Kidney (tissue), 13 donors: ENCODE measurements at regions not wholly inside any gene's neighbourhood (a gene's known extent, or its start where the extent isn't known, plus 50 kb on each side); places are given as distances from the start of the nearest gene placed in this dataset.
A peak's percentile ranks its signal among the peaks of the same experiment; 100 is the strongest.

Source experiments
- DNase-seq, 5 donors: peaks; one replicate each; pipeline ENCODE4 v3.0.0-alpha.2; 2013 to 2020
- FAIRE-seq: peaks from 2 replicates; lab custom pipeline; 2012; peaks lifted over from hg19 to GRCh38; lab: Jason Lieb, UNC
- H3K27ac ChIP-seq, 2 donors: one replicate each; pipeline ENCODE4 v1.7.0; 2013; ENCODE audit warnings: low read depth in 2 of 2, low read length in 2 of 2, inconsistent platforms in 1 of 2
- H3K27me3 ChIP-seq: one replicate; pipeline ENCODE4 v1.7.1; 2013; ENCODE audit warnings: low read length, inconsistent platforms; ENCODE audit not compliant: control insufficient read depth, insufficient read depth
- H3K36me3 ChIP-seq, 3 donors: one replicate each; pipeline versions ENCODE4 v1.7.0 to v1.7.1; 2013; ENCODE audit warnings: low read length in 3 of 3, control low read depth in 1 of 3, inconsistent platforms in 1 of 3; ENCODE audit not compliant: insufficient read depth in 3 of 3, control insufficient read depth in 2 of 3
- H3K4me1 ChIP-seq, 3 donors: one replicate each; pipeline versions ENCODE4 v1.7.0 to v1.7.1; 2013; ENCODE audit warnings: low read length in 3 of 3, inconsistent platforms in 1 of 3, low read depth in 1 of 3; ENCODE audit not compliant: control insufficient read depth in 2 of 3, insufficient read depth in 2 of 3
- H3K4me3 ChIP-seq, 3 donors: one replicate each; pipeline versions ENCODE4 v1.7.0 to v1.8.1; 2013; ENCODE audit warnings: low read length in 3 of 3, control low read depth in 1 of 3, inconsistent platforms in 1 of 3
- H3K9ac ChIP-seq, 3 donors: one replicate each; pipeline versions ENCODE4 v1.7.0 to v1.7.1; 2013; ENCODE audit warnings: low read length in 3 of 3, control low read depth in 1 of 3, inconsistent platforms in 1 of 3
- H3K9me3 ChIP-seq, 3 donors: one replicate each; pipeline versions ENCODE4 v1.7.0 to v1.7.1; 2013; ENCODE audit warnings: low read length in 3 of 3, control low read depth in 1 of 3, inconsistent platforms in 1 of 3; ENCODE audit not compliant: control insufficient read depth in 2 of 3, insufficient read depth in 1 of 3
- CTCF ChIP-seq: IDR thresholded peaks from 3 replicates; pipeline ENCODE4 v1.5.1; 2012; ENCODE audit warnings: mild to moderate bottlenecking, moderate library complexity, borderline replicate concordance; ENCODE audit not compliant: insufficient read depth; ENCODE audit errors: extremely low read depth
- intact Hi-C: fragments of 100-400 bp; cut with DNase I; formaldehyde crosslinking; loops from one replicate; pipeline ENCODE4 v1.11.1; 2022
- donor health status: control.
- donor health status: control.
- donor health status: control.
- donor health status: control.
- donor health status: control.
- donor health status: DM: yes; HTN: yes; CAD: no.
- donor health status: Normal renal cell carcinoma (clear cell type).

DNA sequence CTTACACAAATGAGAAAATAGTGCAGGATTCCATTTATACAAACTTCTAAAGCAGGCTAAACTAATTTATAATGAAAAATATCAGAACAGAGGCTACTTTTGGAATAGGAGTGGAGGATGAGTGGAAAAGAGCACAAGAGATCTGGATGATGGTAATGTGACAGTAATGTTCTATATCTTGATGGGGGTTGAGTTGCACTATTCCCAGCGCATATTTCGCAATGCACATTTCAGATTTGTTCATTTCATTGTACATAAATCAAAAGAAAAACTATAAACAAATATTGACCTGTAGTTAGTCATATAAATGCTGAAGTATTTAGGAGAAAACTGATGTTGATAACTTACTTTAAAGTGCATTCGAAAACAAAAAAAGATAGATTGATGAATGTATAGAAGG, 177.0 kb upstream of the MAOA start:
- Histone ChIP-seq H3K9me3 (no peaks in the 10 kb centered on the region), H3K36me3 (no peaks in the 10 kb centered on the region), H3K27me3 (no peaks in the 10 kb centered on the region), H3K9ac (no peak overlapping the region), H3K27ac (no peak overlapping the region), H3K4me3 (no peak overlapping the region), H3K4me1 (no peaks in the 10 kb centered on the region)
- no peak for DNase-seq
- FAIRE-seq: no peak
- no peak for TF ChIP-seq CTCF
- intact Hi-C loops: no loop called here

GRCh38 chrX:43479850-43480249, 176.2 kb upstream of the MAOA start:
- DNase-seq (no peak), FAIRE-seq (no peak)
- Histone ChIP-seq H3K9me3 (no peaks in the 10 kb centered on the region), H3K27ac (no peak overlapping the region), H3K4me3 (no peak overlapping the region), H3K9ac (no peak overlapping the region), H3K4me1 (no peaks in the 10 kb centered on the region), H3K36me3 (no peaks in the 10 kb centered on the region), H3K27me3 (no peaks in the 10 kb centered on the region)
- TF ChIP-seq CTCF: no peak
- intact Hi-C loops: no loop called here

- Histone ChIP-seq H3K9me3 (no peaks in the 10 kb centered on the region), H3K4me3 (no peak overlapping the region), H3K27me3 (no peaks in the 10 kb centered on the region), H3K9ac (no peak overlapping the region), H3K27ac (no peak overlapping the region), H3K4me1 (no peaks in the 10 kb centered on the region), H3K36me3 (no peaks in the 10 kb centered on the region)
- intact Hi-C loops: no loop called here
- no peak for FAIRE-seq
- peak in 2 of 5 donors; percentile 13 to 64 for DNase-seq
- TF ChIP-seq CTCF: no peak
Measured at GRCh38 chrX:43481576-43481975, 174.5 kb upstream of the MAOA start.

GRCh38 chrX:43493756-43494155, 162.3 kb upstream of the MAOA start:
- FAIRE-seq (no peak), DNase-seq (peak in 1 of 5 donors; percentile 18)
- no peaks in the 10 kb centered on the region for H3K4me1 ChIP-seq
- intact Hi-C loops: no loop called here
- H3K4me3 ChIP-seq: no peak overlapping the region
- no peaks in the 10 kb centered on the region for H3K9me3 ChIP-seq
- no peak overlapping the region for H3K27ac ChIP-seq
- TF ChIP-seq CTCF: no peak
- no peak overlapping the region for H3K9ac ChIP-seq
- H3K27me3 ChIP-seq: no peaks in the 10 kb centered on the region
- H3K36me3 ChIP-seq: no peaks in the 10 kb centered on the region
